ENCODE measurements at regions not wholly inside any gene's neighbourhood (a gene's known extent, or its start where the extent isn't known, plus 50 kb on each side); places are given as distances from the start of the nearest gene placed in this dataset.

DNA sequence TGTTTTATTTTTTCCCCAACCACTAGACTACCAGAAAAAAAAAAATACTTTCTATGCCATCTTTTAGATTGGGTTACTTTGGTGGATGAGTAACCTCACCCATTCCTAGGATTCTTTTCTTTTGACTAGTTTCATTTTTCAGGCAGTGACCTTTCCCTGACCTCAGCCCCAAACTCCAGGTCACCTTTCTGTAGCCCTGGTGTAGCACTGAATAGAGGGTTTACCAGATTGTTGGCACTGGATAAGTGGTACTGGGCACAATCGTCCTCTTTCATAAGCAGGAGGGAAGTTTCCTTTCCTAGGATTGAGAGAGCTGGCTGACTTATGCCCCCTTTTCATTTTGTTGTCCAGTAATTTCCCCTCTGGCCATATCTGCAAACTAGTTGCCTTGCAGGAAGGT, 169.4 kb upstream of the TMEM161B start:
- H2AFZ ChIP-seq (ENCODE audit: low read depth, low read length): no peak overlapping the region
- no peak overlapping the region for H3K4me2 ChIP-seq (ENCODE audit: low read length)
- TF ChIP-seq EZH2 (IDR thresholded peaks at IDR 0.05; ENCODE audit: borderline replicate concordance, insufficient read depth, low read length, poor library complexity, severe bottlenecking) (no peak), SMC3 (conservative IDR thresholded peaks at IDR 0.05; ENCODE audit: poor library complexity) (no peak), RAD21 (conservative IDR thresholded peaks at IDR 0.05) (no peak), EP300 (conservative IDR thresholded peaks at IDR 0.05; ENCODE audit: poor library complexity, severe bottlenecking) (no peak)
- TF ChIP-seq, protein P1, sequence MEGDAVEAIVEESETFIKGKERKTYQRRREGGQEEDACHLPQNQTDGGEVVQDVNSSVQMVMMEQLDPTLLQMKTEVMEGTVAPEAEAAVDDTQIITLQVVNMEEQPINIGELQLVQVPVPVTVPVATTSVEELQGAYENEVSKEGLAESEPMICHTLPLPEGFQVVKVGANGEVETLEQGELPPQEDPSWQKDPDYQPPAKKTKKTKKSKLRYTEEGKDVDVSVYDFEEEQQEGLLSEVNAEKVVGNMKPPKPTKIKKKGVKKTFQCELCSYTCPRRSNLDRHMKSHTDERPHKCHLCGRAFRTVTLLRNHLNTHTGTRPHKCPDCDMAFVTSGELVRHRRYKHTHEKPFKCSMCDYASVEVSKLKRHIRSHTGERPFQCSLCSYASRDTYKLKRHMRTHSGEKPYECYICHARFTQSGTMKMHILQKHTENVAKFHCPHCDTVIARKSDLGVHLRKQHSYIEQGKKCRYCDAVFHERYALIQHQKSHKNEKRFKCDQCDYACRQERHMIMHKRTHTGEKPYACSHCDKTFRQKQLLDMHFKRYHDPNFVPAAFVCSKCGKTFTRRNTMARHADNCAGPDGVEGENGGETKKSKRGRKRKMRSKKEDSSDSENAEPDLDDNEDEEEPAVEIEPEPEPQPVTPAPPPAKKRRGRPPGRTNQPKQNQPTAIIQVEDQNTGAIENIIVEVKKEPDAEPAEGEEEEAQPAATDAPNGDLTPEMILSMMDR (IDR thresholded peaks at IDR 0.05; ENCODE audit: poor library complexity, severe bottlenecking): no peak
- TF ChIP-seq, protein P2, sequence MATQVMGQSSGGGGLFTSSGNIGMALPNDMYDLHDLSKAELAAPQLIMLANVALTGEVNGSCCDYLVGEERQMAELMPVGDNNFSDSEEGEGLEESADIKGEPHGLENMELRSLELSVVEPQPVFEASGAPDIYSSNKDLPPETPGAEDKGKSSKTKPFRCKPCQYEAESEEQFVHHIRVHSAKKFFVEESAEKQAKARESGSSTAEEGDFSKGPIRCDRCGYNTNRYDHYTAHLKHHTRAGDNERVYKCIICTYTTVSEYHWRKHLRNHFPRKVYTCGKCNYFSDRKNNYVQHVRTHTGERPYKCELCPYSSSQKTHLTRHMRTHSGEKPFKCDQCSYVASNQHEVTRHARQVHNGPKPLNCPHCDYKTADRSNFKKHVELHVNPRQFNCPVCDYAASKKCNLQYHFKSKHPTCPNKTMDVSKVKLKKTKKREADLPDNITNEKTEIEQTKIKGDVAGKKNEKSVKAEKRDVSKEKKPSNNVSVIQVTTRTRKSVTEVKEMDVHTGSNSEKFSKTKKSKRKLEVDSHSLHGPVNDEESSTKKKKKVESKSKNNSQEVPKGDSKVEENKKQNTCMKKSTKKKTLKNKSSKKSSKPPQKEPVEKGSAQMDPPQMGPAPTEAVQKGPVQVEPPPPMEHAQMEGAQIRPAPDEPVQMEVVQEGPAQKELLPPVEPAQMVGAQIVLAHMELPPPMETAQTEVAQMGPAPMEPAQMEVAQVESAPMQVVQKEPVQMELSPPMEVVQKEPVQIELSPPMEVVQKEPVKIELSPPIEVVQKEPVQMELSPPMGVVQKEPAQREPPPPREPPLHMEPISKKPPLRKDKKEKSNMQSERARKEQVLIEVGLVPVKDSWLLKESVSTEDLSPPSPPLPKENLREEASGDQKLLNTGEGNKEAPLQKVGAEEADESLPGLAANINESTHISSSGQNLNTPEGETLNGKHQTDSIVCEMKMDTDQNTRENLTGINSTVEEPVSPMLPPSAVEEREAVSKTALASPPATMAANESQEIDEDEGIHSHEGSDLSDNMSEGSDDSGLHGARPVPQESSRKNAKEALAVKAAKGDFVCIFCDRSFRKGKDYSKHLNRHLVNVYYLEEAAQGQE (IDR thresholded peaks at IDR 0.05; ENCODE audit: borderline replicate concordance): no peak
- H3K4me3 ChIP-seq (ENCODE audit: low read length): no peak overlapping the region
- no peaks in the 10 kb centered on the region for H3K36me3 ChIP-seq (ENCODE audit: insufficient read depth, low read length)
- H3K27ac ChIP-seq (ENCODE audit: low read length): no peak overlapping the region
- H3K79me2 ChIP-seq (replicated peaks; ENCODE audit: insufficient read depth, low read length): no peaks in the 10 kb centered on the region
- no peaks in the 10 kb centered on the region for H3F3A ChIP-seq (ENCODE audit: insufficient read depth, low read length, poor library complexity, severe bottlenecking)
- no peaks in the 10 kb centered on the region for H4K20me1 ChIP-seq (ENCODE audit: insufficient read depth)
- no peaks in the 10 kb centered on the region for H3K9me3 ChIP-seq (ENCODE audit: low read length)
- H3K9ac ChIP-seq (ENCODE audit: low read length): no peak overlapping the region
- no peaks in the 10 kb centered on the region for H3K9me2 ChIP-seq (ENCODE audit: insufficient read depth, low read length)
- H3K27me3 ChIP-seq (ENCODE audit: insufficient read depth, low read depth, low read length): no peaks in the 10 kb centered on the region

DNA sequence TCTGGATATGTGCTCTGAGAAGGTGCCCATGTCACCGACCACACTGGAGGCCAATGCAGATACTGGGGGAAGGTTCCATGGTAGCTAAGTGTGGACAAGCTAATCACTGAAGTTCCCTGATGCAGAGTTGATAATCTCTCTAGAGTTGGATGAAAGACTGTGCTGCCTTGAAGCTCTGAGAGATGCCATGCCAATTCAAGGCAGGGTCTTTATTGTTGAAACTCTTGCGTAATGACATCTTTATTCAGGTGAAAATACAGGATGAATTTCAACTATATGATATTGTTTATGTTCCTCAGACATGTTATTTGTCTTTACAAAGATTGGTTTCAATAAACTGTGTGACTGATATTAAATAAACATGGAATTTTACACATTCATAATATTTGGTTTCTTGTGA, 167.6 kb upstream of the TMEM161B start:
- H3K79me2 ChIP-seq (replicated peaks; ENCODE audit: insufficient read depth, low read length): no peaks in the 10 kb centered on the region
- no peaks in the 10 kb centered on the region for H3K36me3 ChIP-seq (ENCODE audit: insufficient read depth, low read length)
- H4K20me1 ChIP-seq (ENCODE audit: insufficient read depth): no peaks in the 10 kb centered on the region
- no peaks in the 10 kb centered on the region for H3K9me2 ChIP-seq (ENCODE audit: insufficient read depth, low read length)
- H3K9ac ChIP-seq (ENCODE audit: low read length): no peak overlapping the region
- TF ChIP-seq MXI1 (conservative IDR thresholded peaks at IDR 0.05; ENCODE audit: poor library complexity, severe bottlenecking) (no peak), EP300 (conservative IDR thresholded peaks at IDR 0.05; ENCODE audit: poor library complexity, severe bottlenecking) (no peak), POLR2AphosphoS5 (IDR thresholded peaks at IDR 0.05) (no peak), TAF1 (IDR thresholded peaks at IDR 0.05; ENCODE audit: low read depth) (no peak), EZH2 (IDR thresholded peaks at IDR 0.05; ENCODE audit: borderline replicate concordance, insufficient read depth, low read length, poor library complexity, severe bottlenecking) (no peak), RAD21 (conservative IDR thresholded peaks at IDR 0.05) (no peak), SMC3 (conservative IDR thresholded peaks at IDR 0.05; ENCODE audit: poor library complexity) (no peak)
- TF ChIP-seq, protein P1 (IDR thresholded peaks at IDR 0.05; ENCODE audit: poor library complexity, severe bottlenecking): no peak
- TF ChIP-seq, protein P2 (IDR thresholded peaks at IDR 0.05; ENCODE audit: borderline replicate concordance): no peak
- no peaks in the 10 kb centered on the region for H3F3A ChIP-seq (ENCODE audit: insufficient read depth, low read length, poor library complexity, severe bottlenecking)
- H3K27me3 ChIP-seq (ENCODE audit: insufficient read depth, low read depth, low read length): no peaks in the 10 kb centered on the region
- H3K9me3 ChIP-seq (ENCODE audit: low read length): no peaks in the 10 kb centered on the region
- no peak overlapping the region for H3K4me3 ChIP-seq (ENCODE audit: low read length)
- no peak overlapping the region for H3K27ac ChIP-seq (ENCODE audit: low read length)
- H3K4me2 ChIP-seq (ENCODE audit: low read length): no peak overlapping the region
- H2AFZ ChIP-seq (ENCODE audit: low read depth, low read length): no peak overlapping the region

Data from neural cell (in vitro differentiated cells).